IMR-90 (cell line): ENCODE measurements at regions not wholly inside any gene's neighbourhood (a gene's known extent, or its start where the extent isn't known, plus 50 kb on each side); places are given as distances from the start of the nearest gene placed in this dataset.

Experiments
- BHLHE40 ChIP-seq: fragments of 150-350 bp; IDR thresholded peaks from 2 replicates; pipeline ENCODE4 v1.6.1; 2016; ENCODE audit warnings: mild to moderate bottlenecking, low read depth, low read length
- CTCF ChIP-seq: conservative IDR thresholded peaks from 2 replicates; pipeline ENCODE4 v1.5.1; 2012; ENCODE audit warnings: mild to moderate bottlenecking, low read depth, low read length, improper control_type of control experiment
- RAD21 ChIP-seq: IDR thresholded peaks from 2 replicates; pipeline ENCODE4 v1.6.1; 2012; ENCODE audit warnings: low read length, improper control_type of control experiment
- RFX5 ChIP-seq: IDR thresholded peaks from 2 replicates; pipeline ENCODE4 v1.8.0; 2012; ENCODE audit warnings: low read depth, mild to moderate bottlenecking, low read length, moderate library complexity

- TF ChIP-seq RFX5 (no peak), RAD21 (no peak), CTCF (no peak), BHLHE40 (no peak)
These were observed 135.4 kb downstream of the SYT10 start for GRCh38 chr12:33304176-33304575.
